Central memory CD8-positive, alpha-beta T cell (primary cell): ENCODE measurements at regions not wholly inside any gene's neighbourhood (a gene's known extent, or its start where the extent isn't known, plus 50 kb on each side); places are given as distances from the start of the nearest gene placed in this dataset.

Experiments
- ATAC-seq: fragments of 150-1000 bp; cut with Tn5 transposase; replicated peaks from 2 replicates; pipeline ENCODE4 v1.10.0; 2022; ENCODE audit warnings: mild to moderate bottlenecking, moderate FRiP score, moderate number of reproducible peaks; ENCODE audit not compliant: poor library complexity, severe bottlenecking; ENCODE audit errors: extremely low read depth
- DNase-seq, 2 donors: peaks; one replicate each; pipeline ENCODE4 v3.0.0; 2021; ENCODE audit warnings: low spot score in 2 of 2
- H3K27ac Mint-ChIP-seq: one replicate; pipeline ENCODE4 v1.8.0; 2022; ENCODE audit warnings: low read depth, mild to moderate bottlenecking, moderate library complexity, mixed read lengths
- H3K27me3 Mint-ChIP-seq: one replicate; pipeline ENCODE4 v1.8.0; 2022; ENCODE audit warnings: mixed read lengths
- H3K36me3 Mint-ChIP-seq: one replicate; pipeline ENCODE4 v1.8.0; 2022; ENCODE audit warnings: mild to moderate bottlenecking, moderate library complexity, mixed read lengths; ENCODE audit not compliant: insufficient read depth
- H3K4me1 Mint-ChIP-seq: one replicate; pipeline ENCODE4 v1.8.0; 2022; ENCODE audit warnings: mixed read lengths
- H3K4me3 Mint-ChIP-seq: one replicate; pipeline ENCODE4 v1.8.0; 2022; ENCODE audit warnings: mild to moderate bottlenecking, moderate library complexity, mixed read lengths
- H3K9me3 Mint-ChIP-seq: one replicate; pipeline ENCODE4 v1.8.0; 2022; ENCODE audit warnings: mixed read lengths

DNA sequence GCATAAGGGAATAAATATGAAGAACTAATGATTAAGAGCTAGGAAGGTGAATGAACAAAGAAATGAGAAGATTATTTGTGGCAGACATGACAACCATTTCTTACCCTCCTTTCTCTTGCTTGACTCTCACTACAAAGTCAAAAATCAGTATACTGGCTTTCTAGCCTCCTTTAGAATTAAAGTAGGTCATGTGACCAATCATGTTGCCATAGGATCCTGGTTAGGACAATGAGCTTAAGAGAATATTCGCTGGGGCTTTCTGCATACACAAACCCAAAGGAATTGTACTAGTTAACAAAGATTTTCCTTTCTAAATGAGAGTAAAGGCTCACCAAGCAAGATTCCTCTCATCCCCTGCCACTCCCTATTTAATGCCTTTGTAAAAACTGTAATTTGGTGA lies 76.0 kb upstream of the ID4 start:
- Mint-ChIP-seq H3K4me1 (no peaks in the 10 kb centered on the region), H3K4me3 (no peak overlapping the region), H3K36me3 (no peaks in the 10 kb centered on the region), H3K27ac (no peak overlapping the region), H3K9me3 (no peaks in the 10 kb centered on the region), H3K27me3 (no peaks in the 10 kb centered on the region)
- DNase-seq (no peak), ATAC-seq (no peak)

DNA sequence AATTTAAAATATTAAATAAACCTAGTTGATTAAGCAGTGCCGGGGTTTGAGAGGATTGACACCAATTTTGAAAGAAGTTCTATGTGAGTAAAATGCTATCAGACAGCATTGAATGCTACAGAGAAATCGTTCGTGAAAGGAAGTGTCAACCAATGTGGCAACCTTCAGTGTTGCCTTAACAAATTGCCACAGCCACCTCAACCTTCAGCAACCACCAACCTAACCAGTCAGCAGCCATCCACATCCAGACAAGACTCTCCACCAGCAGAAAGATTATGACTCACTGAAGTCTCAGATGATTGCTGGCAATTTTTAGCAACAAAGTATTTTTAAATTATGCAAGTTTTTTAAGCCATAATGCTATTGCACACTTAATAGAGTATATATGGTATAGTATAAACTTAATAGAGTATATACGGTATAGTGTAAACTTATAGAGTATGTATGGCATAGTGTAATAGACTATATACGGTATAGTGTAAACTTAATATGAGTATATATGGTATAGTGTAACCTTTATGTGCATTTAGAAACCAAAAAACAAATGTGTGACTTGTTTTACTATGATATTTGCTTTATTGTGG lies 65.3 kb upstream of the ID4 start:
- no peak overlapping the region for H3K27ac Mint-ChIP-seq
- H3K4me3 Mint-ChIP-seq = no peak overlapping the region
- no peaks in the 10 kb centered on the region for H3K27me3 Mint-ChIP-seq
- peaks cover 5% of the 10 kb centered on the region for H3K9me3 Mint-ChIP-seq
- H3K4me1 Mint-ChIP-seq = no peaks in the 10 kb centered on the region
- no peaks in the 10 kb centered on the region for H3K36me3 Mint-ChIP-seq
- ATAC-seq = no peak
- no peak for DNase-seq

DNA sequence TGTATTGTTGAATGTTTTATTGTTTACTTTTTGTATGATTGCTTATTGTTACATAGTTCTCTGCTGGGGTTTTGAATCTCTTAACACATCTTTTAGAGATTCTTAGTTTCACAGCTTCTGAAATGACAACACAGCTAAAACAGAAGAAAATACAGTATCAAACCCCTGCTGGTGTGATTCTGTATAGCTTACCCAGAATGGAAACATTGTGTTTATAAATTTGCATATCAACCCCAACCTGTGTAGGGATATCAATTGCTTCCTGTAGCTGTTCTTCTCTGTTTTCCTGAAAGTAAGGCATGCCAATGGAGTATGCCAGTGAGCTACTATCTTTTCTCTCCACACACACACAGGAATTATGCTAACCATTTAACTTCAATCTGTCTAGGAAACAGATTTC lies 64.3 kb upstream of the ID4 start:
- H3K9me3 Mint-ChIP-seq = peaks cover 5% of the 10 kb centered on the region

DNA sequence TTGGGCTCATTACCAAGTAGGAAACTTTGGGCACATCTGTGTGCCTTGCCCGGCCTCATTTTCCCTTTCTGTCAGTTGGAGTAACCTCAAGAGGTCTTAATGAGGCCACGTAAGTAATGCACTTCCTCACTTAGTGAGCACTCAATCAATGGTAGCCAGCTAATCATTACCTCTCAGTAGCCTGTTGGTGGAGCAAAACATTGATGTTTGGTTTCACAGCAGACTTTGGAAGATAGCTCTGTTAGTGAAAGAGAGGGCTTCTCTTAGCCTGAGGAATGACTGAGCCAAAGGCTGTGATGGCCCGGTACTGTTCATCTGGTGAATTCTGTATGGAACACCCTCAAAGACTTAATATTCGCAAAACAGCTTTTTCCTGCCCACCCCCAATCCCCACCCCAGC lies 55.9 kb upstream of the ID4 start:
- ATAC-seq = no peak
- Mint-ChIP-seq H3K9me3 (no peaks in the 10 kb centered on the region), H3K27ac (no peak overlapping the region), H3K27me3 (no peaks in the 10 kb centered on the region), H3K36me3 (no peaks in the 10 kb centered on the region), H3K4me3 (no peak overlapping the region), H3K4me1 (no peaks in the 10 kb centered on the region)
- DNase-seq = no peak

More for the DNA sequence above, 64.3 kb upstream of the ID4 start:
- ATAC-seq (no peak), DNase-seq (no peak)
- no peaks in the 10 kb centered on the region for H3K4me1 Mint-ChIP-seq
- H3K4me3 Mint-ChIP-seq = no peak overlapping the region
- H3K27ac Mint-ChIP-seq = no peak overlapping the region
- H3K36me3 Mint-ChIP-seq = no peaks in the 10 kb centered on the region
- H3K27me3 Mint-ChIP-seq = no peaks in the 10 kb centered on the region

DNA sequence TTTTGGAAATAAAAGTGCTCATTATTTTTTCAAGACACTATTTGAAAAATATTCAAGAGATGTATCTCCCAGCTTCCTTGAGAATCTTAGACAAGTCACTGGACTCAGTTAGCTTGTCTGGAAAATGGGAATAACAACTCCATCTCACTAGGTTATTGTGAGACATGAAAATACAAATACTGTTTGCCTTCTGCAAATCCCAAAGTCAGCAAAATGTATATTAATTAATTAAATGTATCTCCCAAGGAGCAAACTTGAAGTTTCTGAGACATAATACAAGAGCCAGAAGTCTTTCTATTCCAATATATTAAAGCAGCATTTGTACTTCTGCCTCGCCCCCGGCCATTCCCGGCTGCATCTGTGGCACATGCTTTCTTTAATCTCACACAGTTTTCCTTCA lies 54.6 kb upstream of the ID4 start:
- DNase-seq = no peak
- Mint-ChIP-seq H3K36me3 (no peaks in the 10 kb centered on the region), H3K27me3 (no peaks in the 10 kb centered on the region), H3K27ac (no peak overlapping the region), H3K4me1 (no peaks in the 10 kb centered on the region), H3K9me3 (no peaks in the 10 kb centered on the region), H3K4me3 (no peak overlapping the region)
- ATAC-seq = no peak
